Trophoblast cell (in vitro differentiated cells and primary cell): ENCODE measurements at regions not wholly inside any gene's neighbourhood (a gene's known extent, or its start where the extent isn't known, plus 50 kb on each side); places are given as distances from the start of the nearest gene placed in this dataset.

ENCODE experiments used
- DNase-seq, 2 donors: peaks; one replicate each; pipeline ENCODE4 v3.0.0-alpha.2; 2016
- H2AFZ ChIP-seq: 2 replicates; pipeline ENCODE4 v1.6.1; 2013; ENCODE audit warnings: low read length, moderate library complexity, mild to moderate bottlenecking; ENCODE audit not compliant: insufficient read depth, poor library complexity
- H2AK5ac ChIP-seq: 2 replicates; pipeline ENCODE4 v1.6.1; 2013; ENCODE audit warnings: mild to moderate bottlenecking, low read length
- H2BK120ac ChIP-seq: 2 replicates; pipeline ENCODE4 v1.6.1; 2013; ENCODE audit warnings: low read length, mild to moderate bottlenecking, moderate library complexity; ENCODE audit not compliant: insufficient read depth, poor library complexity
- H2BK12ac ChIP-seq: 2 replicates; pipeline ENCODE4 v1.6.1; 2013; ENCODE audit warnings: mild to moderate bottlenecking, low read length, moderate library complexity
- H2BK5ac ChIP-seq: 2 replicates; pipeline ENCODE4 v1.6.1; 2013; ENCODE audit warnings: low read length, low read depth, moderate library complexity, mild to moderate bottlenecking; ENCODE audit not compliant: poor library complexity
- H3K14ac ChIP-seq: 2 replicates; pipeline ENCODE4 v1.6.1; 2013; ENCODE audit warnings: mild to moderate bottlenecking, low read length
- H3K18ac ChIP-seq: 2 replicates; pipeline ENCODE4 v1.6.1; 2013; ENCODE audit warnings: mild to moderate bottlenecking, low read length
- H3K23ac ChIP-seq: 2 replicates; pipeline ENCODE4 v1.6.1; 2013; ENCODE audit warnings: low read length
- H3K27ac ChIP-seq: 2 replicates; pipeline ENCODE4 v1.5.1; 2013; ENCODE audit warnings: low read depth, mild to moderate bottlenecking, inconsistent platforms, low read length, moderate library complexity
- H3K27me3 ChIP-seq: 2 replicates; pipeline ENCODE4 v1.6.1; 2013; ENCODE audit warnings: inconsistent platforms, mild to moderate bottlenecking, low read length, moderate library complexity; ENCODE audit not compliant: insufficient read depth
- H3K36me3 ChIP-seq, 2 experiments: 1 replicate in 1 of 2; 2 replicates in 1 of 2; pipeline ENCODE4 v1.6.1; 2013; ENCODE audit warnings: low read length in 2 of 2, mild to moderate bottlenecking in 2 of 2, moderate library complexity in 1 of 2; ENCODE audit not compliant: insufficient read depth in 2 of 2, control insufficient read depth in 1 of 2
- H3K4ac ChIP-seq: 2 replicates; pipeline ENCODE4 v1.6.1; 2013; ENCODE audit warnings: low read depth, mild to moderate bottlenecking, low read length, moderate library complexity
- H3K4me1 ChIP-seq, 2 experiments: 1 replicate in 1 of 2; 2 replicates in 1 of 2; pipeline ENCODE4 v1.6.1; 2013; ENCODE audit warnings: low read length in 2 of 2, mild to moderate bottlenecking in 2 of 2, moderate library complexity in 1 of 2; ENCODE audit not compliant: insufficient read depth in 2 of 2, control insufficient read depth in 1 of 2
- H3K4me2 ChIP-seq: 2 replicates; pipeline ENCODE4 v1.6.1; 2013; ENCODE audit warnings: inconsistent platforms, mild to moderate bottlenecking, low read length, moderate library complexity
- H3K4me3 ChIP-seq: 2 replicates; pipeline ENCODE4 v1.5.1; 2013; ENCODE audit warnings: mild to moderate bottlenecking, low read depth, low read length, inconsistent platforms
- H3K79me1 ChIP-seq: one replicate; pipeline ENCODE4 v1.6.1; 2013; ENCODE audit warnings: low read length
- H3K79me2 ChIP-seq: 2 replicates; pipeline ENCODE4 v1.6.1; 2013; ENCODE audit warnings: low read length, mild to moderate bottlenecking; ENCODE audit not compliant: control insufficient read depth, insufficient read depth, poor library complexity
- H3K9ac ChIP-seq: 2 replicates; pipeline ENCODE4 v1.6.1; 2013; ENCODE audit warnings: mild to moderate bottlenecking, low read length
- H3K9me3 ChIP-seq: 2 replicates; pipeline ENCODE4 v1.6.1; 2013; ENCODE audit warnings: low read depth, mild to moderate bottlenecking, control low read depth, inconsistent platforms, low read length; ENCODE audit not compliant: insufficient read depth
- H4K12ac ChIP-seq: 2 replicates; pipeline ENCODE4 v1.6.1; 2013; ENCODE audit warnings: low read depth, mild to moderate bottlenecking, low read length, moderate library complexity
- H4K8ac ChIP-seq: 2 replicates; pipeline ENCODE4 v1.6.1; 2013; ENCODE audit warnings: low read depth, mild to moderate bottlenecking, low read length, moderate library complexity
- H4K91ac ChIP-seq: one replicate; pipeline ENCODE4 v1.6.1; 2013; ENCODE audit warnings: low read depth, mild to moderate bottlenecking, low read length, moderate library complexity
- WGBS: extraction: QIAGEN DNeasy Blood & Tissue Kit; methylation state at CpG from one replicate; pipeline ENCODE4 v1.1.7; 2013; ENCODE audit warnings: missing lambda C conversion rate; ENCODE audit not compliant: insufficient read length, insufficient coverage; ENCODE audit errors: extremely low coverage; 5-methylcytosine and 5-hydroxymethylcytosine counted together

DNA sequence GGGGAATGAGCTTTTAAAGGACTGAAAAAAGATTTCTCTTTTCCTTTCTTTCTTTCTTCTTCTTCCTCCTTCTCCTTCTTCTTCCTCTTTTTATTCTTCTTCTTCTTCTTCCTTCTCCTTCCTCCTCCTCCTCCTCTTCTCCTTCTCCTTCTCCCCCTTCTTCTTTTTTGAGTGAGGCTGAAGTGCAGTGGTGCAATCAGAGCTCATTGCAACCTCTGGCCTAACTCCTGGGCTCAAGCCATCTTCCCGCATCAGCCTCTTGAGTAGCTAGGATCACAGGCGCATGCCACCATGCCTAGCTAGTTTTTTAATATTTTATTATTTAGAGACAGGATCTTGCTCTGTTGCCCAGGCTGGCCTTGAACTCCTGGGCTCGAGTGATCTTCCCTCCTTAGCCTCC lies 120.9 kb upstream of the KL start:
- H3K18ac ChIP-seq, result no peak overlapping the region
- H3K36me3 ChIP-seq, result no peaks in the 10 kb centered on the region
- no peak overlapping the region for H4K8ac ChIP-seq
- no peak overlapping the region for H3K4me2 ChIP-seq
- no peak overlapping the region for H3K4me3 ChIP-seq
- H3K23ac ChIP-seq, result no peak overlapping the region
- no peak overlapping the region for H3K4ac ChIP-seq
- H2AFZ ChIP-seq, result no peak overlapping the region
- H3K79me1 ChIP-seq, result no peaks in the 10 kb centered on the region
- H3K27me3 ChIP-seq, result no peaks in the 10 kb centered on the region
- H4K12ac ChIP-seq, result no peak overlapping the region
- no peak overlapping the region for H2BK5ac ChIP-seq
- H3K14ac ChIP-seq, result no peak overlapping the region
- H2BK12ac ChIP-seq, result no peak overlapping the region
- no peaks in the 10 kb centered on the region for H3K9me3 ChIP-seq
- H2AK5ac ChIP-seq, result no peak overlapping the region
- no peak overlapping the region for H3K9ac ChIP-seq
- no peak overlapping the region for H4K91ac ChIP-seq
- no CpG with 5 or more reads among the region's 3 CpGs for WGBS
- DNase-seq, result no peak
- peaks cover 4% of the 10 kb centered on the region in 2 experiments for H3K4me1 ChIP-seq
- no peak overlapping the region for H3K27ac ChIP-seq
- H3K79me2 ChIP-seq, result no peaks in the 10 kb centered on the region
- no peak overlapping the region for H2BK120ac ChIP-seq

DNA sequence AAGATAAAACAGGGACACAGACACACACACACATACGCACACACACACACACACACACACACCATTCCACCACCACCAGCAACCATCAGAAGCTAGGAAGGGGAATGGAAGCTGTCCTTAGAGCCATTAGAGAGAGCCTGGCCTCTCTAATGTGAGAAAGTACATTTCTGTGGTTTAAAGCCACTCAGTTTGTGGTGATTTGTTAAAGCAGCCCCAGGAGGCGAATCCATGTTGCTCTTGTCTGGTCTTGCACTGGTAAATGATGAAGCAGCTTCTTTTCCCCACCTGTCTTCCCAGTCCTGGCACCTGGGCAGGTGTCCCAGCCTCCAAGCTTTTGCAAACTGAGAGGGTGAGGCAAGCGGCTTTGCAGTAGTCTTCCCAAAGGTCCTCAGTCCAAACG lies 118.9 kb upstream of the KL start:
- Histone ChIP-seq H3K4me2 (no peak overlapping the region), H2BK120ac (no peak overlapping the region), H3K9me3 (no peaks in the 10 kb centered on the region), H2AFZ (no peak overlapping the region), H4K12ac (no peak overlapping the region), H3K79me1 (no peaks in the 10 kb centered on the region), H3K18ac (no peak overlapping the region), H3K27ac (no peak overlapping the region), H3K23ac (no peak overlapping the region), H3K79me2 (no peaks in the 10 kb centered on the region), H3K9ac (no peak overlapping the region), H4K91ac (no peak overlapping the region), H3K14ac (no peak overlapping the region), H3K27me3 (no peaks in the 10 kb centered on the region), H3K4me3 (no peak overlapping the region), H3K36me3 (no peaks in the 10 kb centered on the region), H2BK12ac (no peak overlapping the region), H3K4me1 (peaks cover under 1 to 2% of the 10 kb centered on the region in 2 experiments), H3K4ac (no peak overlapping the region), H4K8ac (no peak overlapping the region), H2AK5ac (no peak overlapping the region), H2BK5ac (no peak overlapping the region)
- no peak for DNase-seq
- no CpG with 5 or more reads among the region's 4 CpGs for WGBS

DNA sequence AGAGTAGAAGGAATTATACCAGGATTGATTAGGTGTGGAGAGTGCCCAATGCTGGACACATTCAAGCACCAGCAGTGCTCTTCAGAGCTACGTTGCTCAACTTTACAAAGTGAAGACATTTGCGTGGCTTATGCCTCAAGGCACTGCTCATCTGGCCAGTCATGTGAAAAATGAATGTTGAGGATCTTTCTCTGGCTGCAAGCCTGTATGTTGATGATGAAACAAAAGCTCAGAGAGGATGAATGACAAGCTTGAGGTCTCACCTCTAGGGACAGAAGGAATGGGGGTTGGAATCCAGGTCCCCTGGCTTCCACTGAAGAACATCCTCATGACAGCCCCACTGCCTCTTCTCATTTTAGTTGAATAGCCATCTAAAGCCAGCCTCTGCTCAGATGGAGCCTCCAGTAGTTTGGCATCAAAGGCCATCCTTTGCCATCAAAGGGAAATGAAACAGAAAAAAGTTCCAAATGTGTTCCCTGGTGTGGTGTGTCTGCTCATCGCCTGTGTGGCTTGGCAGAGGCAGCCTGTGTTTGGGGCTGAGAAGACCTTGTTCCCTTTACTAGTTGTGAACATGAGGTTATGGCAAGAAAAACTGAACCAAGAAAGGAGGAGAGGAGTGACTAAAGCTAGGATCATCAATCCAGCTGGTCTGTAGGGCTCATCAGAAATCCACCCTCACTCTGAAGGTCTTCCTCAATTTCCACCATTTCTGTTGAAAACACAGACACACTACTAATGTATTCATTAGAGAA lies 114.0 kb upstream of the KL start:
- H3K18ac ChIP-seq, result no peak overlapping the region
- H3K4me2 ChIP-seq, result no peak overlapping the region
- no CpG with 5 or more reads among the region's 3 CpGs for WGBS

GRCh38 chr13:32902874-32903273 lies 113.3 kb upstream of the KL start:
- H3K9me3 ChIP-seq, result peaks cover 1% of the 10 kb centered on the region
- no peak overlapping the region for H2BK5ac ChIP-seq
- WGBS, result no CpG with 5 or more reads among the region's 8 CpGs
- no peak overlapping the region for H2BK120ac ChIP-seq
- H4K91ac ChIP-seq, result no peak overlapping the region
- H3K27me3 ChIP-seq, result no peaks in the 10 kb centered on the region
- H3K79me1 ChIP-seq, result no peaks in the 10 kb centered on the region
- no peaks in the 10 kb centered on the region for H3K4me1 ChIP-seq
- H3K14ac ChIP-seq, result no peak overlapping the region
- H2BK12ac ChIP-seq, result no peak overlapping the region
- no peak overlapping the region for H2AK5ac ChIP-seq
- DNase-seq, result no peak
- no peak overlapping the region for H3K4me2 ChIP-seq
- H4K8ac ChIP-seq, result no peak overlapping the region
- no peak overlapping the region for H3K4me3 ChIP-seq
- H3K23ac ChIP-seq, result no peak overlapping the region
- H3K27ac ChIP-seq, result no peak overlapping the region
- H4K12ac ChIP-seq, result no peak overlapping the region
- H3K36me3 ChIP-seq, result no peaks in the 10 kb centered on the region
- H3K9ac ChIP-seq, result no peak overlapping the region
- H2AFZ ChIP-seq, result no peak overlapping the region
- H3K4ac ChIP-seq, result no peak overlapping the region
- H3K18ac ChIP-seq, result no peak overlapping the region
- H3K79me2 ChIP-seq, result no peaks in the 10 kb centered on the region

More for the DNA sequence above, 114.0 kb upstream of the KL start:
- no peak overlapping the region for H3K27ac ChIP-seq
- no peak overlapping the region for H3K14ac ChIP-seq
- no peaks in the 10 kb centered on the region for H3K36me3 ChIP-seq
- peak; percentile 38 to 76 for DNase-seq
- H3K27me3 ChIP-seq, result no peaks in the 10 kb centered on the region
- H4K8ac ChIP-seq, result no peak overlapping the region
- H2AK5ac ChIP-seq, result no peak overlapping the region
- no peaks in the 10 kb centered on the region for H3K4me1 ChIP-seq
- no peak overlapping the region for H3K4me3 ChIP-seq
- H2BK12ac ChIP-seq, result no peak overlapping the region
- H4K91ac ChIP-seq, result no peak overlapping the region
- H3K9ac ChIP-seq, result no peak overlapping the region
- no peak overlapping the region for H2BK5ac ChIP-seq
- no peak overlapping the region for H2BK120ac ChIP-seq
- no peak overlapping the region for H2AFZ ChIP-seq
- H4K12ac ChIP-seq, result no peak overlapping the region
- no peak overlapping the region for H3K4ac ChIP-seq
- H3K79me1 ChIP-seq, result no peaks in the 10 kb centered on the region
- no peaks in the 10 kb centered on the region for H3K9me3 ChIP-seq
- H3K79me2 ChIP-seq, result no peaks in the 10 kb centered on the region
- H3K23ac ChIP-seq, result no peak overlapping the region
